CD14-positive monocyte (primary cell): ENCODE measurements at regions not wholly inside any gene's neighbourhood (a gene's known extent, or its start where the extent isn't known, plus 50 kb on each side); places are given as distances from the start of the nearest gene placed in this dataset.

Experiments
- DNase-seq, 3 donors: peaks; one replicate each; pipeline ENCODE4 v3.0.0-alpha.2; 2011 to 2022
- H2AFZ ChIP-seq: 2 replicates; pipeline ENCODE4 v1.6.0; 2012; ENCODE audit warnings: mild to moderate bottlenecking, low read depth, low read length, inconsistent platforms; ENCODE audit not compliant: insufficient read depth, poor library complexity, severe bottlenecking
- H3K27ac ChIP-seq, 2 donors: 1 replicate in 1 of 2; 2 replicates in 1 of 2; pipeline ENCODE4 v1.5.1; 2012 to 2013; ENCODE audit warnings: low read length in 2 of 2, control low read depth in 1 of 2, inconsistent platforms in 1 of 2, low read depth in 1 of 2, mild to moderate bottlenecking in 1 of 2
- H3K27me3 ChIP-seq, 2 donors: one replicate each; pipeline versions ENCODE4 v1.6.0 to v1.6.1; 2011 to 2013; ENCODE audit warnings: low read length in 2 of 2; ENCODE audit not compliant: control insufficient read depth in 2 of 2, insufficient read depth in 2 of 2
- H3K36me3 ChIP-seq, 2 donors: replicated peaks in 1 of 2; 1 replicate in 1 of 2; 2 replicates in 1 of 2; pipeline versions ENCODE4 v1.5.1 to v1.6.1; 2012 to 2013; ENCODE audit warnings: low read length in 2 of 2, control low read depth in 1 of 2, inconsistent platforms in 1 of 2, mild to moderate bottlenecking in 1 of 2; ENCODE audit not compliant: insufficient read depth in 2 of 2, control insufficient read depth in 1 of 2
- H3K4me1 ChIP-seq, 2 donors: 1 replicate in 1 of 2; 2 replicates in 1 of 2; pipeline versions ENCODE4 v1.5.1 to v1.6.1; 2012 to 2013; ENCODE audit warnings: low read length in 2 of 2, control low read depth in 1 of 2, inconsistent platforms in 1 of 2, mild to moderate bottlenecking in 1 of 2, moderate library complexity in 1 of 2; ENCODE audit not compliant: insufficient read depth in 2 of 2, control insufficient read depth in 1 of 2
- H3K4me2 ChIP-seq: replicated peaks from 2 replicates; pipeline ENCODE3; 2012; ENCODE audit warnings: low read length, moderate library complexity, mild to moderate bottlenecking; ENCODE audit not compliant: poor library complexity, severe bottlenecking; ENCODE audit errors: extremely low read depth
- H3K4me3 ChIP-seq, 3 experiments: fragments of 200-600 bp in 1 of 3; sonication (generic) in 1 of 3; replicated peaks in 1 of 3; 1 replicate in 2 of 3; 2 replicates in 1 of 3; pipeline ENCODE4 v1.5.1; 2011 to 2013; ENCODE audit warnings: low read length in 3 of 3, mild to moderate bottlenecking in 3 of 3, control low read depth in 2 of 3, low read depth in 2 of 3, inconsistent platforms in 1 of 3, moderate library complexity in 1 of 3
- H3K79me2 ChIP-seq: 2 replicates; pipeline ENCODE4 v1.6.0; 2012; ENCODE audit warnings: mild to moderate bottlenecking, control low read depth, inconsistent platforms, low read length, moderate library complexity; ENCODE audit not compliant: insufficient read depth
- H3K9ac ChIP-seq: 2 replicates; pipeline ENCODE4 v1.6.0; 2017; ENCODE audit warnings: low read length, mild to moderate bottlenecking; ENCODE audit not compliant: insufficient read depth, poor library complexity, severe bottlenecking
- H3K9me3 ChIP-seq, 2 donors: replicated peaks in 1 of 2; 1 replicate in 1 of 2; 2 replicates in 1 of 2; pipeline versions ENCODE4 v1.5.1 to v1.6.1; 2012 to 2013; ENCODE audit warnings: low read length in 2 of 2, control low read depth in 1 of 2; ENCODE audit not compliant: control insufficient read depth in 1 of 2, insufficient read depth in 1 of 2
- H4K20me1 ChIP-seq: 2 replicates; pipeline ENCODE4 v1.6.0; 2012; ENCODE audit warnings: mild to moderate bottlenecking, low read length, control low read depth, moderate library complexity; ENCODE audit not compliant: insufficient read depth
- H3K27ac Mint-ChIP-seq, 7 donors: one replicate each; pipeline ENCODE4 v1.8.0; 2020; ENCODE audit warnings: mild to moderate bottlenecking in 7 of 7, mixed read lengths in 7 of 7, moderate library complexity in 6 of 7, inconsistent platforms in 2 of 7
- H3K27me3 Mint-ChIP-seq, 3 donors: one replicate each; pipeline ENCODE4 v1.8.0; 2021 to 2022; ENCODE audit warnings: low read depth in 3 of 3, mild to moderate bottlenecking in 3 of 3, mixed read lengths in 3 of 3, moderate library complexity in 3 of 3, inconsistent platforms in 1 of 3
- H3K36me3 Mint-ChIP-seq, 2 donors: one replicate each; pipeline ENCODE4 v1.8.0; 2020; ENCODE audit warnings: mixed read lengths in 2 of 2, inconsistent platforms in 1 of 2, mild to moderate bottlenecking in 1 of 2
- H3K4me1 Mint-ChIP-seq: one replicate; pipeline ENCODE4 v1.8.0; 2020; ENCODE audit warnings: mild to moderate bottlenecking, mixed read lengths
- H3K4me3 Mint-ChIP-seq, 2 donors: one replicate each; pipeline ENCODE4 v1.8.0; 2020; ENCODE audit warnings: mild to moderate bottlenecking in 2 of 2, mixed read lengths in 2 of 2, moderate library complexity in 1 of 2
- H3K9me3 Mint-ChIP-seq, 7 donors: one replicate each; pipeline ENCODE4 v1.8.0; 2020 to 2022; ENCODE audit warnings: mixed read lengths in 7 of 7, mild to moderate bottlenecking in 6 of 7, moderate library complexity in 6 of 7, inconsistent platforms in 2 of 7
- WGBS: methylation state at CpG from one replicate; pipeline ENCODE4 v1.1.5; 2013; ENCODE audit warnings: missing lambda C conversion rate; ENCODE audit not compliant: insufficient coverage; 5-methylcytosine and 5-hydroxymethylcytosine counted together
- intact Hi-C, 2 donors: fragments of 100-400 bp; cut with micrococcal nuclease; formaldehyde crosslinking; loops; one replicate each; pipeline versions ENCODE4 v1.15.0 to v1.15.1; 2023
- TF ChIP-seq, protein P1 (sequence below): fragments of 200-600 bp; IDR thresholded peaks from one replicate; pipeline ENCODE4 v1.8.0; 2022; ENCODE audit warnings: antibody characterized with exemption, mild to moderate bottlenecking

DNA sequence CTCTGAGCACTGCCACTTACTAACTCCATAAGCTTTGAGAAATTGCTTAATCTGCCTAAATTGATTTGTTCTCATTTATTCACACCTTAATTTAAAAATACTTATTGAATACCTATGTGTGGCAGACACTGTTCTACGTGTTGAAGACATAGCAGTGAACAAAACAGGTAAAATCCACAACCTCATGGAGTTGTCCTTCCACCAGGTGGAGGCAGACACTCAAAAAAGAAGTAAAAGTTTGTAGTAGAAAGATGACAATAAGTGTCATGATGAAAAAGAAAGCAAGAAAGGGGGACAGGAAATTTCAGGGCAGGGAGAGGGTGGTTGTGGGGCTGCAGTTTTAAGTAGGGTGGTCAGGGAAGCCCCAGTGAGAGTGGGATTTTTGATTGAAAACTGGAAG lies 94.9 kb downstream of the SREK1 start:
- intact Hi-C loops = no loop called here
- H3K9me3 ChIP-seq = no peaks in the 10 kb centered on the region
- no peak overlapping the region for H2AFZ ChIP-seq
- H3K4me3 Mint-ChIP-seq = no peak overlapping the region
- no peaks in the 10 kb centered on the region for H3K36me3 ChIP-seq
- no peak overlapping the region for H3K9ac ChIP-seq
- DNase-seq = no peak
- H3K4me3 ChIP-seq = no peak overlapping the region
- no peaks in the 10 kb centered on the region for H3K79me2 ChIP-seq
- H3K4me2 ChIP-seq = no peak overlapping the region
- TF ChIP-seq, protein P1, sequence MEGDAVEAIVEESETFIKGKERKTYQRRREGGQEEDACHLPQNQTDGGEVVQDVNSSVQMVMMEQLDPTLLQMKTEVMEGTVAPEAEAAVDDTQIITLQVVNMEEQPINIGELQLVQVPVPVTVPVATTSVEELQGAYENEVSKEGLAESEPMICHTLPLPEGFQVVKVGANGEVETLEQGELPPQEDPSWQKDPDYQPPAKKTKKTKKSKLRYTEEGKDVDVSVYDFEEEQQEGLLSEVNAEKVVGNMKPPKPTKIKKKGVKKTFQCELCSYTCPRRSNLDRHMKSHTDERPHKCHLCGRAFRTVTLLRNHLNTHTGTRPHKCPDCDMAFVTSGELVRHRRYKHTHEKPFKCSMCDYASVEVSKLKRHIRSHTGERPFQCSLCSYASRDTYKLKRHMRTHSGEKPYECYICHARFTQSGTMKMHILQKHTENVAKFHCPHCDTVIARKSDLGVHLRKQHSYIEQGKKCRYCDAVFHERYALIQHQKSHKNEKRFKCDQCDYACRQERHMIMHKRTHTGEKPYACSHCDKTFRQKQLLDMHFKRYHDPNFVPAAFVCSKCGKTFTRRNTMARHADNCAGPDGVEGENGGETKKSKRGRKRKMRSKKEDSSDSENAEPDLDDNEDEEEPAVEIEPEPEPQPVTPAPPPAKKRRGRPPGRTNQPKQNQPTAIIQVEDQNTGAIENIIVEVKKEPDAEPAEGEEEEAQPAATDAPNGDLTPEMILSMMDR = peak; percentile 18
- H4K20me1 ChIP-seq = no peaks in the 10 kb centered on the region
- no peak overlapping the region for H3K27ac Mint-ChIP-seq
- H3K27me3 ChIP-seq = no peaks in the 10 kb centered on the region
- peaks cover 0 to 2% (median 0%) of the 10 kb centered on the region in 7 donors for H3K9me3 Mint-ChIP-seq
- no peak overlapping the region for H3K27ac ChIP-seq
- H3K36me3 Mint-ChIP-seq = no peaks in the 10 kb centered on the region
- peaks cover 2 to 7% (median 3%) of the 10 kb centered on the region in 3 donors for H3K27me3 Mint-ChIP-seq
- H3K4me1 Mint-ChIP-seq = no peaks in the 10 kb centered on the region
- WGBS = no CpG with 5 or more reads among the region's 1 CpG
- no peaks in the 10 kb centered on the region for H3K4me1 ChIP-seq

DNA sequence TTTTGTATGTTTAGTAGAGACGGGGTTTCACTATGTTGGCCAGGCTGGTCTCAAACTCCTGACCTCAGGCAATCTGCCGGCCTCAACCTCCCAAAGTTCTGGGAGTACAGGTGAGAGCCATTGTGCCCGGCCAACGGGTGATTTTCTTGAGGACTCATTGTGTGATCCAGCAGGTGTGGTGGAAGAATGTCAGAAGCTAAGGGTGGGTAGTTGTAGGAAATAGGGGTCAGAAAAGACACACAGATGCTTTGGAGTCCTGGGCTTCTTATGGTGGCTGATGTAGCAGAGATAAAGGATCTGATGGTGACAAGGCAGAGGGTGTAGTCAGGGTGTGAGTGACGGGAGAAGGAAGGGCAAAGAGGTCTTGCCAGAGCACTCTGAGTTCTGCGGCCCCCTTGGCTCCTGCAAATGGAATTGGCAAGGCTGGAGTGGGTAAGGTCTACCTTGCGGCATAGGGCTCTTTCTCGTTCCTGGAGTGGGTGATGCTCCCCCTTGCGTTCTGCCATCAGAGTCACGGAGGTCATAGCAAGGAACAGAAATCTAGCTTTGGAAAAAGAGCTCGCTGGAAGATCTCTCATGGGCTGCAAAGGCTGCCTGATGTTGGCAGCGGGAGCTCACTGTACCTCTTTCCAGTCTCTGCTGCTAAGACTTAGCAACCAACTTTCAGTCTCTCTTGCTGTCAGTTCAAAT lies 97.2 kb downstream of the SREK1 start:
- H3K36me3 ChIP-seq = no peaks in the 10 kb centered on the region
- H3K9me3 ChIP-seq = no peaks in the 10 kb centered on the region
- Mint-ChIP-seq H3K9me3 (peaks cover 0 to 4% (median 0%) of the 10 kb centered on the region in 7 donors), H3K27ac (no peak overlapping the region), H3K36me3 (no peaks in the 10 kb centered on the region), H3K27me3 (peaks cover 2 to 4% (median 3%) of the 10 kb centered on the region in 3 donors), H3K4me3 (no peak overlapping the region), H3K4me1 (no peaks in the 10 kb centered on the region)
- H2AFZ ChIP-seq = no peak overlapping the region
- no peaks in the 10 kb centered on the region for H3K27me3 ChIP-seq
- H3K9ac ChIP-seq = no peak overlapping the region
- WGBS = 91% methylated on average over 9 of the region's 12 CpGs
- TF ChIP-seq, protein P1 = no peak
- no peak overlapping the region for H3K4me3 ChIP-seq
- intact Hi-C loops = no loop called here
- DNase-seq = no peak
- H3K27ac ChIP-seq = no peak overlapping the region
- H3K4me1 ChIP-seq = no peaks in the 10 kb centered on the region
- no peak overlapping the region for H3K4me2 ChIP-seq
- H3K79me2 ChIP-seq = no peaks in the 10 kb centered on the region
- H4K20me1 ChIP-seq = no peaks in the 10 kb centered on the region
